ENCODE measurements at regions not wholly inside any gene's neighbourhood (a gene's known extent, or its start where the extent isn't known, plus 50 kb on each side); places are given as distances from the start of the nearest gene placed in this dataset.
"Not testable (repeated sequence)": the region's sequence is repeated elsewhere in the genome, so short reads cannot be mapped to it uniquely, and the experiment has no call there.

DNA sequence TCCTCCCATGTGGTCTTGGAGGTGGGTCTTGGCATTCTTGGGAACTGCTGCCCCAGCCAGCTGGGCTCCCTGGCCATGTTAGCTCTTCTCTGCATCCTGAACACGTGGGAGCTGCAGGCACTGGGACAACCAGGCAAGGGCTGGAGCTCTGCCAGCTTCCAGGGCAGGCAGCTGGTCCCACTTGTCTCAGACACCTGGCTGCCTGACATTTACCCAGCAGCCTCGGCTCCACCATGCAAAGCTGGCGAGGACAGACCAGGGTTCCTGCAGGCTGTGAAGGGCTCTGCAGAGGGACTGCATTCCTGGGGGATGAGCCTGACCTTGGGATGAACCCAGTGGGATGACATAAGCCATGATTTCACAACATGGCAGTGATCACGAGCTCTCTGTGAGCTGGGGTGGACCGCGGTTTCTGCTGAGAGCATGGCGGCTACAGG lies 99.0 kb upstream of the TSHZ3 start:
- no peak for DNase-seq

DNA sequence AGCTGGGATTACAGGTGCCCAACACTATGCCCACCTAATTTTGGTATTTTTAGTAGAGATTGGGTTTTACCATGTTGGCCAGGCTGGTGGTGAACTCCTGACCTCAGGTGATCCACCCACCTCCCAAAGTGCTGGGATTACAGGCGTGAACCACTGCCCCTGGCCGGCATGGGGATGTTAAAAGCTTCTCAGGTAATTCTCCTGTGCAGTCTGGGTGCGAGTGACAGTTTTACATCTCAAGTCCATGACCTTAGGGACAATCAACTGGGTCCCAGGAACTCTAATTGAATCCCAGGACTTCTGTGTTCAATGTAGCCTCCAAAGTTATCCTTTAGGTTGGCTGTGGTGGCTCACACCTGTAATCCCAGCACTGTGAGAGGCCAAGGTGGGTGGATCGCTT lies 100.1 kb upstream of the TSHZ3 start:
- no peak for DNase-seq

DNA sequence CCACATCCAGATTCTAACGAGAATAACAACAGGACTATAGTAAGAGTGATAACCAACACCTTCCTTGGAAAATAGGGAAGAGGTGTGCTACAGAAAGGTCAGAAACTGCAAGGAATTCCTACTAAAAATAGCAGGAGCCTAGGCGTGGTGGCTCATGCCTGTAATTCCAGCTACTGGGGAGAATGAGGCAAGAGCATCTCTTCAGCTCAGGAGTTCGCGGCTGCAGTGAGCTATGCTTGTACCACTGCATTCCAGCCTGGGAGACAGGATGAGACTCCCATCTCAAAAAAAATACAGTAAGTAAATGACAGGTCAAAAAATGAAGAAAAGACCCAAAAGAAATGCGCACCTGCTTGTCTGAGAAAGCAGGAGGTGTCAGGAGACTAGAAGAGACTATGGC lies 101.5 kb upstream of the TSHZ3 start:
- no peak for DNase-seq

DNA sequence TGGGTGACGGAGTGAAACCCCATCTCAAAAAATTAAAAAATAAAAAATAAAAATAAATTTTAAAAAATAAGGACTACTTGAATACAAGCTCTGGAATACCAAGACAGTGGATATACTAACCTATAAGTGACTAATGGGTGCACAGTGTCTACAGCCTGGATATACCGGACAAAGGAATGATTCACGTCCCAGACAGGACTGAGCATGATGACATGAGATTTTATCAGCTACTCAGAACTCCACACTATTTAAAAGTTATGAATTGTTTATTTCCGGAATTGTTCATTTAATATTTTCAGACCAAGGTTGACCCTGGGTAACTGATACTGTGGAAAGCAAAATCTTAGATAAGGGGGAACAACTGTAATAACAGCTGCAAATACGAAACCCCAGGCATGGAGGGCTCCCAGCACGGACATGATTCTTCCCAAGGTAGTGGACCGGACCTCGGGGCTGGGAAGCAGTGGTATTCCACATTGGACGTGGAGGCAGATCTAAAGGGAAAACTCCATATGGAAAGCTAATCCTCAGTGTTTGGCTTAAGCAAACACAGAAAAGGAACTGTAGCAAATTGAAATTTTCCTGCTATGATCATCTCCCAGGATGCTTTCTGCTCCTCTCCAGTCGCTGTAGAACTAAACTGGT lies 102.6 kb upstream of the TSHZ3 start:
- no peak for DNase-seq

DNA sequence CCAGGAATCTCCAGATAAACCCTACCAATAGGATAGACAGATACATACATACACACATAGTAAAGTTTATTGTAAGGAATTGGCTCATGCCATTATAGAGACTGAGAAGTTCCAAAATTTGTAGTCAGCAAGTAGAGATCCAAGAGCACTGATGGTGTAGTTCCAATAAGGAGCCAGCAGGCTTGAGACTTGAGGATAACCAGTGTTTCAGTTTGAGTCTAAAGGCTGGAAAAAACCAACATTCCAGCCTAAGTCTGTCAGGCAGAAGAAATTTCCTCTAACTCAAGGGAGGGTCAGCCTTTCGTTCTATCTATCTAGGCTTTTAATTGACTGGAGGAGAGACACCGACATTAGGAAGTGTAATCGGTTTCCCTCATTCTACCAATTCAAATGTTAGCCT lies 110.2 kb upstream of the TSHZ3 start:
- no peak for DNase-seq

DNA sequence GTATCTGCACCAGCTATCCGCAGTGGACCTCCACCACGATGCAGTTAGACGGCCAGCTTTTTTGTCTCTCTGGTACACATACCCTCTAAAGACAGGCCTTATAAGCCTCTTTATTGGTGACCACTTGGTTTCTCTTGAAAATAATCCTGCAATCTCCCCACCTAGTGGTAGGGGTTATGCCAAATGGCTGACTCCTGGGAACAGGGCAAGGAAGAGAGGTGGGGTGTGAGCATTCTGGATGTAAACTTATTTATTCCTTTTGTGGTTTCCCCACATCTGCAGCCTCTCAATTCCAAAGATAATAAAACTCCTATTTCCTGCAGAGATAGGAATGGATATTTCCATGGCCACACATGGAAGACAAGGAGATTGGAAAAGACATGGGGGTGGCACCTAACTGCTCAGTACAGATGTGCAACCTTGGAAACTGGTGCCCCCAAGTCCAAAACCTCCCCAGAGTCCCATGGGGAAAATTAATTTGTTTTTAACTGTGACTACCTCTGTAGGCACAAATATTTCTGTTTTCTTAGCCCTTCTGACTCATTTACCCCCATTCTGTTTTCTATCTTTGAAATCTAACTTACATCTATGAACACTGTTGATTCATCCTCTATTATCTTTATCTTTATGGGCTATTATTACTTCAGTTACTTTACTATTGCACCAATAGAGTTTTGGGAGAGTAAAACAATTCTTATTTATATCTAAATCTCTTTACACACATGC lies 112.7 kb upstream of the TSHZ3 start:
- no peak for DNase-seq

DNA sequence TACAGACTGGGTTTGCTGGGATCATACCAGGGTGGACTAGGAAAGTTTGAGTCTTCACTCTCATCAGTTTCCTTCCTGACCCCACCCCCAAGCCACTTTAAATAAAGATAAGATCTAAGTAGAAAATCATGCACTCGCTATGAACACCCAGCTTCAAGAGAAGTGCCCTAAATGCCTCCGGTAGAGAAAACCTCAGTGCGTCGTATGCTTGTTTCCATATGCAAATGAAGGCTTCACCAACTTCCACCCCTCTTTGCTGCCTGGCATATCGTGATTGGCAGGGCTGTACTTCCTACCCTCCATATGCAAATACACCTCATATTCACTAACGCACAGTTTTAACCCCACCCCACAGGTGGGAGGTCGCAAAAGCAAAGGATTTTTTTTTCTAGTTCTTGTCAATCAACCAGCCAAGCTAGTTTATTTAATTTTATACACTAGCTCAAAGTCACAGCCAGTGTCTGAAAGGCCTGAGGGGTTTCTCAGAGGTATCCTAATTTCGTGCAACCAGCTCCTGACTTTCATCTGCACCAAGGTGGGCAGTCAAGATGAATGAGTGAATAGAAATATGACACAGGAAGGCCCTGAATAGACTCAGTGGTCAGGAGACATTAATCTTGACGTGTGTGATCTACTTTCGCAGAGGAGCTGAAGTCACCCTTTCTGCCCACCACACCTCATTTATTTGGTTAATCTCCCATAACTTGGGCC lies 121.1 kb upstream of the TSHZ3 start:
- no peak for DNase-seq

DNA sequence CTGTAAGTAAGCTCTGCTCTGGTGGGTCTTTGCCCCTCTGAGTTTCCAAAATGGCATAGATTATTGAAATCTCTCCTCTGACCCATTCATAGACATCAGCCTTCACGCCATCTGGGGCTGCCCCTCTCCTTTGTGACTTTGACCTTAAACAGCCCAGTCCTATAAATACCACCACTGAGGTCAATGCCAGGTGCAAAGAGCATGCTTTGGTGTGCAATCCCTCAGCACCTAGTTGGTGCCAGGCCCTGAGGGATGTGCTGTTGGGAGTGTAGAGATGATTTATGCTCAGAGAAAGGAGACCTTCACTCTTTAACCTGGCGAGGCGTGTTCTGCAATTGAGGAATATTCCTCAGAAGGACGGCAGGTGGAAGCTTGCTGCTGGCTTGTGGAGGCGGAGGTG lies 121.7 kb upstream of the TSHZ3 start:
- DNase-seq = no peak

DNA sequence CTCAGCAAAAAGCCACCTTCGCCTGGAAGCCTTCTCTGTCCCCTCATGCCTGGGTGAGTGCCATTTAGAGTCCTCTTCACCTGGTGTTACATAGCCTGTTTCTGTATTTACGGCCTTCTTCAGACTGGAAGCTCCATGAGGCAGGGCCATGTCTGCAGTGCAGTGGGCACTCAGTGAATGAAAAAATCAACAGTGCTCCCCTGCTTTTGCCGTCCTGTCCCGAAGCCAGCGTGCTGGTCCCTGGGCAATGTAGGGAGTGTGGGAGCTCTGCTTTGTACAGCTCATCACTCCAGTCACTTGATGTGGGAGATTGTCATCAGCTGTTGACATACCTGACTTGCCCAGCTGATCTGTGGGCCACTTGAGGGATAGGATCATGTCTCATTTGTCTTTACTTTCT lies 129.0 kb upstream of the TSHZ3 start:
- DNase-seq = no peak

DNA sequence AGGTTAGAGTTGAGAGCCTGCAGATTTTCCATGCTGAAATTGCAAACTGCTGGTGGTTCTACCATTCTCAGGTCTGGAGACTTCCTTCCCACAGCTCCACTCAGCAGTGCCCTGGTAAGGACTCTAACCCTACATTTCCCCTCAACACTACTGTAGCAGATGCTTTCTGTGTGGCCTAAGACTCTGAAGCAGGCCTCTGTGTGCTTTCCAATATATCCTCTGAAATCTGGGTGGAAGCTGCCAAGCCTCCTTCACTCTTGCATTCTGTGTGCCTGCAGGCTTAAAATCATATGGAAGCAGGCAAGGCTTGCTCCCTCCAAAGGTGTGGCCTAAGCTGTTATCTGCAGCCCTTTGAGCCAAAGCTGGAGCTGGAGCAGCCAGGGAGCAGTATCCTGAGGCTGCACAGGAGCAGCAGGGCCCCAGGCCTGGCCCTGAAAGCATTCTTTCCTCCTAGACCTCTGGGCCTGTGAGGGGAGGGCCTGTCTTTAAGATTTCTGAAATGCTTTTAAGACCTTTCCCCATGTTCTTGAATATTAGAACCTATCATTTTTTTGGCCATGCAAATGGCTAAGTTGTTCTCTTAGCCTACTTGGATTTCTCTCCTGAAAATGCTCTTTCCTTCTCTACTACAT lies 134.1 kb upstream of the TSHZ3 start:
- no peak for DNase-seq

DNA sequence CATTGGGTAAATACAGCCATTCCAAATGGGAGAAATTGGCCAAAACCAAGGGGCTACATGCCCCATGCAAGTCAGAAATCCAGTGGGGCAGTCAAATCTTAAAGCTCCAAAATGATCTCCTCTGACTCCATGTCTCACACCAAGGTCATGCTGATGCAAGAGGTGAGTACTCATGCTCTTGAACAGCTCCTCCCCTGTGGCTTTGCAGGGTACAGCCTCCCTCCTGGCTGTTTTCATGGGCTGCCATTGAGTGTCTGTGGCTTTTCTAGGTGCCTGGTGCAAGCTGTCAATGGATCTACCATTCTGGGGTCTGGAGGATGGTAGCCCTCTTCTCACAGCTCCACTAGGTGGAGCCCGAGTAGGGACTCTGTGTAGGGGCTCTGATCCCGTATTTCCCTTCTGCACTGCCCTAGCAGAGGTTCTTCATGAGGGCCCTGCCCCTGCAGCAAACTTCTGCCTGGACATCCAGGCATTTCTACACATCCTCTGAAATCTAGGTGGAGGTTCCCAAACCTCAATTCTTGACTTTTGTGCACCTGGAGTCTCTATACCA lies 135.7 kb upstream of the TSHZ3 start:
- DNase-seq = not testable (repeated sequence)

DNA sequence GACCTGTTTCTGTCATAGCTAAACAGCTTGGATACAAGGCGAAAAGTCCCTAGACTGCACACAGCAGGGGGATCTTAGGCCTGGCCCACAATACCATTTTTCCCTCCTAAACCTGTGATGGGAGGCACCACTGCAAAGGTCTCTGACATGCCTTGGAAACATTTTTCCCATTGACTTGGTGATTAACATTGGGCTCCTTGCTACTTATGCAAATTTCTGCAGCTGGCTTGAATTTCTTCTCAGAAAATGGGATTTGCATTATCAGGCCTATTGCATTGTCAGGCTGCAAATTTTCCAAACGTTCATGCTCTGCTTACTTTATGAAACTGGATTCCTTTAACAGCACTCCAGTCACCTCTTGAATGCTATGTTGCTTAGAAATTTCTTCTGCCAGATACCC lies 136.2 kb upstream of the TSHZ3 start:
- no peak for DNase-seq

DNA sequence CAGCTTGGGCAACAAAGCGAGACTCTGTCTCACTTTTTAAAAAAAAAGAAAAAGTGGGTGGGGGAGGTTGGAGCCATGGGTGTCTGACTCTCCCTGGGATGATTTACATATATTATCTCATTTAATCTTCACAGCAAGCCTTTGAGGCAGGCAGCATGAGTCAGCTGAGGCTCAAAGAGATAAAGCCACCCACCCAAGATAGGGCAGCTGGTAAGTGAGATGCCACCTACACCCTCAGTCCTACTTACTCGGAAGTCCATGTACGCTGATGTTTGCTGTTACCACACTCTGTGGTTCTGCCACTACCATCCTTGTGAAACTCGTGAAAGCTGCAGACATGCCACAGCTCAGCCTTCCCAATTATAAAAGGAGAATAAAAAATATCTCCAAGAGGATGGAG lies 142.0 kb upstream of the TSHZ3 start:
- DNase-seq = no peak

DNA sequence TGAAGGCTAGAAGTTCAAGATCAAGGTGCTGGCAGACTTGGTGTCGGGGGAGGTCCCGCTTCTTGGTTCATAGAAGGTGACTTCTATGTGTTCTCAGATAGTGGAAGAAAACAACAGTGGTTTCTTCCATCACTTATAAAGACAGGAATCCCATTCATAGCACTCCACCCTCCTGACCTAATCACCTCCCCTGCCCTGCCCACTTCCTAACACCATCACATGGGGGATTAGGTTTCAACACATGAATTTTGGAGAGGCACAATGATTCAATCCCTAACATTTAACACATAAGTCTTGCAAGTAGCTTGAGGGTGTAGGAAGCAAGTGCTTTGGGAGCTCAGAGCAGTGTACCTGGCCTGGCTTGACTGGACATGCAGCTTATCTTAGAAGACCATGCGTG lies 142.8 kb upstream of the TSHZ3 start:
- no peak for DNase-seq

DNA sequence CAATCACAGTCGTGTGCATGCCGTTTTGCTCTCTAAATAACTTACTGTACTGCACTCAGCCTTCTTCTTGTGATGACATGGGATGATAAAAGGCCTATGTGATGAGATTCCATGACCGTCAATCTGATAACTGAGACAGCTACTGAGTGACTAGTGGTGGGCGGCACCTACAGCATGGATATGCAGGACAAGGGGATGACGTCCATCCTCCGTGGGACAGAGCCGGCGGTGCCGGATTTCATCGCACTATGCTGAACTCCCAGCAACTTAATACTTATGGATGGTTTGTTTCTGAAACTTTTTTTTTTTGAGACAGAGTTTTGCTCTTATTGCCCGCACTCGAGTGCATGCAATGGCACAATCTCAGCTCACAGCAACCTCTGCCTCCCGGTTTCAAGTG lies 146.8 kb upstream of the TSHZ3 start:
- DNase-seq = no peak

DNA sequence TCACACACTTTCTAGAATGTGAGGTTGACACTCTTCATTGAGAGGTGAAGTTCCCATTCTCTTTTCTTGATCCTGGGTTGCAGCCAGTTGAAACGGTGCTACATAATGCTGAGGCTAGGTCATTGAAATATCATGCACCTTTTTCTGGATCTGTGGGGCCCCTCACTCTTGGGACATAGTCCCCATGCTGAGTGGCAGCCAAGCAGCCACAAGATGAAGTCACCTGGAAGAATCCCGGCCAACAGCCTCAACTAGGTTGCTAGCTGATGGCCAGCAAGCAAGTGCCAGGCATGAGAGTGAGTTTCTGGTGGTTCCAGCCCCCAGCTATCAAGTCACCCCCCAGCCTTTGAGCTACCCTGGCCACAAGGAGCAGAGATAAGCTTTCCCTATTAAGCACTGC lies 148.5 kb upstream of the TSHZ3 start:
- DNase-seq = no peak

DNA sequence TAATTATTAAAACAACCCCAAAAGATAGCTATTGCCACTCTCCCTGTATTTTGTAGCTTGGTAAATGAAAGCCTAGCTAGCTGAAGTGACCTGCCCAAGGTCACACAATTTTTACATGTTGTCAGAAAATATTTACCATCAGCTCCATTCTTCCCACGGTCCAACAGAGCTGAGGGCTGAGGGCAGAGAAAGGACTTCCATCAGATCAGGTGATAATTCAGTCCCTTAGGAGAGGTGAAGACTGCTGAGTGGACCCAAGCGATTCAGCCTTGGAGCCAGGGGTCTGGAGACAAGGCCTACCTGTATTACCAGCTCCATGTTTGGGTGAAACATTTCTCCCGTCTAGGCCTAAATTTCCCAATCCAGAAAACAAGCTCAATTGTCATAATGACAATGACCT lies 149.5 kb upstream of the TSHZ3 start:
- no peak for DNase-seq

DNA sequence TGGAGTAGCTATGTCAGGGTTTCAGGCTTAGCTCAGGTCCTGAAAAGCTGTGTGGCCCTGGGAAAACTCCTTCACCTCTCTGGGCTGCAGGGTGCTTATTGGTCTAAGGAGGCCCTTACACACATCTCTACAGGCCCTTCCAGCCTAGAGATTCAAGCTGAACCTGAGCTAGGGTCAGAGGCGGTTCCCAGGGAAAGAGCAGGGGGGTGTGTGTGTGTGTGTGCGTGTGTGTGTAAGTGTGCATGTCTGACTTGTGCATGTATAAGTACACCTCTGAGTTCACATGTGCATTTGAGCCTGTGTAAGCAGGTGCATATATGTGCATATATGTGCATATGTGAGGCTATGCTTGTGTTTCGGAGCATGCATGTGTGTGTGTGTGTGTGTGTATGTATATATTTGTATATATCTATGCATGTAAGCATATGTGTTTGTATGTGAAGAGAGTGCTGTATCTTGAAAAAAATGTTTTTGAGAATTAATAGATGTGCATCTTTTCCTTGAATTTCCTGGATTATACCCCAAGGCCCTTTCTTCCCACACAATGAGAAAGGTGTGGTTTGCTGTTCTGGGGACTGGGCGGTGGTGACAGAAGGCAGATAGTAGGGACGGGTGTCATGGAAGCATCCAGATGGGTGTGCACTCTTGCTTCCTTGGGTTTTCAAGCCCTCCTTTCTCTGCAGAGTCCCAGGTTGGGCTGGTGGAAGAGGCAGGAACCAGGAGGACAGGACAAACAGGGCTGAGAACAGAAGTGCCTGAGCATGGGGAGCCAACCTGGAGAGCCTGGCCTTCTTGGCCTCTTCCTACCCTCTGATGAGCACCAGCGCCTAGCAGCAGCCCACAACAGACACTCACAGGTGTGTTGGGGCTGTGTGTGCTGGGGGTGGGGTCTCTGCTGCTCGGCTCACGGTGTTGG lies 150.3 kb upstream of the TSHZ3 start:
- DNase-seq = no peak

DNA sequence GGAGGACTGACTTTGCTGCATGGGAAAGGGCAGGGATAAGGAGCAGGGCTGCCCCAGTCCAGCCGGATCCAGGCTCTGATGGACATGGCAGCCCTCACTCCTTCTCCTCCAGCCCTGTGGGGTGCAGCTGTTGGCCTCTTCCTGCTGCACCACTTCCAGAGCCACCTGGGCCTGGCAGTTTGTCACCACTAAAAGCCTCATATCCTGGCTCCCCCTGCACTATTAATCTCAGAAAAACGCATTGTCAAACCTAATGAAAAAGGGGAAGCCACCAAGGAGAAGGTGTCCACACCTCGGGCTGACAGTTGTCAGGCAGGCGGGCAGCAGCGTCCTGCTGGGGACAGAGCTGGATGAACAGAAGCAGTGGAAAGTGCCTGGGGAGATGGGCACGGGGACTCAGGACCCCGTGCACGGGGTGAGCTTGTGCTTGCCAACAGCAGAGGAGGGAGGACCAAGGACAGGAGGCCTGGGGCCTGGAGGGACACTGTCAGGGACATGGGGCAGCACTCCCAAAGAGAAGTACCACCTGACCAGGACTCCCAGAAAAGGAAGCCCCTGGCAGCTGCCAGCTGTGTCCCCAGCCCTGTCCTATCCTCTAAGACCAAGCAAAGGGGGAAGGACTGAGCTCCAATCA lies 151.1 kb upstream of the TSHZ3 start:
- DNase-seq = no peak

DNA sequence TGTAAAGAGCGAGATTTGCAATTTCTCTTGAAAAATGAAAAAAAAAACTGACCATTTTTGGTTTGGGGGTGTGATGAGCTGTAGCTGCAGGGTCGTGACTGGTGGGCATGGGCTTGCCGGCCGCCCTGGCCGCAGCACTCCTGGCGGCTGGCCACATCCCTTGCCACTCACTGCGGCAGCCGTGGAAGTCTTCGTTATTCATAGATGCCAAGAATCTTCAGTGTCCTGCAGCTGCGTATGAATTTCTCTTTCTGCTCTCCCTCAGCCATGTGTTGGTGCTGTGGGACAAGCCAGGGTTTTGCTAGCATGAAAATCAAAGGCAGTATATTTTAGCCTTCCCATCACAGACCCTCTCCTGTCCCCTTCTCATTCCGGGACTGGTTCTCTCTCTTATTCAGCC lies 151.7 kb upstream of the TSHZ3 start:
- no peak for DNase-seq

DNA sequence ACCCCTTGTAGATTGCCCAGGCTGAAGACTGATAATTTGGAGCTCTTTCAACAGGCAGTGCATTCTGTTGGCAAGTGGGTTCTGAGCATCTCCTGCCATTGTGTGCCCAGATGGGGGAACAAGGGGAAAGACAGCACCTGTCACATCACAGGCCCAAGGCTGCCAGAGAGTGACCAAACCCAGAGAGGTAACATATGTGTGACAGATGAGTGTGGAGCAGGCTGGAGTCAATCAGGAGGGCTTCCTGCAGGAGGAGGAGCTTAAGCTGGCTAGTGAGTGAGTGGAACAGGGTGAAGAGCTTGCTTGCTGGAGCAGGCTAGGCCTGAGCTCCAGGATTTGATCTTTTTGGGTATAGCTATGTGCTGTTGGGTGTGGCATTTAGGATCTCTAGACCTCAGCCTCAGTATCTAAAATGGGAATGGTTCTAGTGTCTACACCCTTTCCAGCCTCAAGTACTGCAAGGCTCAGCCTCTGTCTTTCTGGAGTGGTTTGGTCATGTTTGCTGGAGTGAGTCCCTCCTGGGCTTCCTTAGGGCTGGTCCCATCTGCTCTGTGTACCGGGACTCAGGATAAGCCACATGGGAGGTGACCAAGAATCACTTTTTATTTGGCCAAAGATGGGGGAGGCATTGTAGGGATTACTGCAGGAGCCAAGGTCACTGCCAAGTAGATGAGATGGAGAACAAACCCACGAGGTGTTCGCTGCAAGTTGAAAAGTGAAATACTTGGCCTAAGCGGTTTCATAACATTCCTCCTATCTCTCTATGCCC lies 152.4 kb upstream of the TSHZ3 start:
- DNase-seq = no peak
